Activated CD8-positive, alpha-beta memory T cell treated with anti-CD3 and anti-CD28 coated beads, Interleukin-2, amount 10 ng/mL, durations not matched to agents 7 days and 5 days (primary cell): ENCODE measurements at regions not wholly inside any gene's neighbourhood (a gene's known extent, or its start where the extent isn't known, plus 50 kb on each side); places are given as distances from the start of the nearest gene placed in this dataset.
"Not testable (repeated sequence)": the region's sequence is repeated elsewhere in the genome, so short reads cannot be mapped to it uniquely, and the experiment has no call there.

Source experiments
- ATAC-seq: fragments of 150-1000 bp; cut with Tn5 transposase; one replicate; pipeline ENCODE4 v1.10.0; 2021; ENCODE audit warnings: moderate library complexity
- CTCF ChIA-PET: fragments of 350-600 bp; sonication (Branson Sonifier 250); formaldehyde crosslinking; loops from one replicate; lab custom pipeline; 2021; ENCODE audit warnings: antibody characterized with exemption; lab: Charles Lee
- DNase-seq: peaks from one replicate; pipeline ENCODE4 v3.0.0-alpha.2; 2020
- H3K27ac Mint-ChIP-seq: one replicate; pipeline ENCODE4 v1.8.0; 2021; ENCODE audit warnings: mild to moderate bottlenecking, mixed read lengths
- H3K27me3 Mint-ChIP-seq: one replicate; pipeline ENCODE4 v1.8.0; 2021; ENCODE audit warnings: mixed read lengths
- H3K36me3 Mint-ChIP-seq: one replicate; pipeline ENCODE4 v1.8.0; 2021; ENCODE audit warnings: mild to moderate bottlenecking, mixed read lengths
- H3K4me1 Mint-ChIP-seq: one replicate; pipeline ENCODE4 v1.8.0; 2021; ENCODE audit warnings: mixed read lengths
- H3K4me3 Mint-ChIP-seq: one replicate; pipeline ENCODE4 v1.8.0; 2021; ENCODE audit warnings: mild to moderate bottlenecking, moderate library complexity, mixed read lengths
- H3K9me3 Mint-ChIP-seq: one replicate; pipeline ENCODE4 v1.8.0; 2022; ENCODE audit warnings: low read depth, mixed read lengths

DNA sequence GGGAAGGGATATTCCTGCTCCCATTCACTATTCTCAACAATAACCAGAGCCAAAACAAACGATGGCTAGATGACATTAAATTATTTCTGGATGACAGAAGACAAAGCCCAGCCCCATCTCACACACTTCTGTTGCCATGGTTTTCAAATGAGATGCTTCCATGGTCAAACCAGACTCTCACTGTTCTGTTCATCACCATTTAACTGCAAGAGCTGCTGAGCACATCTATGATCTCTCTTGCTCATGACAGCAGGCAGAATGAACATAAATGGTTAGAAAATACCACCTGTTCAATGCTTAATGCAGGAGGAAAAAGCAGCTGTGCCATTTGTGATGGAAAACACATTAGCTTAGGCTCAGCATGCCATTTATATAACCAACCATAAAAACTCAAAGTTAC is 758.6 kb upstream of the ZWINT start:
- Mint-ChIP-seq H3K36me3 (no peaks in the 10 kb centered on the region), H3K4me1 (no peaks in the 10 kb centered on the region), H3K4me3 (no peak overlapping the region), H3K27ac (no peak overlapping the region), H3K27me3 (no peaks in the 10 kb centered on the region), H3K9me3 (peaks cover 6% of the 10 kb centered on the region)
- DNase-seq = no peak
- CTCF ChIA-PET = no interaction called here
- no peak for ATAC-seq

DNA sequence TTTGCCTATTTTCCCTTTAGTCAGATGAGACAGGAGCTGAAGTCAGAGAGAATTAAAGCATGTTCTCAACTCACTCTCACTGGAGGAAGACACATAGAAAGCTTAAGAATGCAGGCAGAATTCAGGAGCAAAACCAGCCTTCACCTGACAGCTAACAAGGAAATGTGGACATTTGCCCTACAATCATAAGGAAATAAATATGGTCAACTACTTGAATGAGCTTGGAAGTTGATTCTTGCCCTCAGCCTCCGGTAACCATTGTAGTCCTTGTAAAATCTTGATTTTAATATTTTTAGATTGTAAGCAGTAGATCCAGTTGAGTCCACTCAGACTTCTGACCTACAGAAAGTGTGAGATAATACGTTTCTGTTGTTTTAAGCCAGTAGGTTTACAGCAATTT is 752.5 kb upstream of the ZWINT start:
- Mint-ChIP-seq H3K36me3 (no peaks in the 10 kb centered on the region), H3K4me1 (no peaks in the 10 kb centered on the region), H3K9me3 (peaks cover 3% of the 10 kb centered on the region), H3K27ac (no peak overlapping the region), H3K27me3 (no peaks in the 10 kb centered on the region), H3K4me3 (no peak overlapping the region)
- DNase-seq (no peak), ATAC-seq (no peak)
- CTCF ChIA-PET = no interaction called here

GRCh38 chr10:57102236-57102635 is 741.2 kb upstream of the ZWINT start:
- no peak overlapping the region for H3K27ac Mint-ChIP-seq
- H3K4me1 Mint-ChIP-seq = no peaks in the 10 kb centered on the region
- DNase-seq (no peak), ATAC-seq (no peak)
- CTCF ChIA-PET = no interaction called here
- peaks cover 9% of the 10 kb centered on the region for H3K9me3 Mint-ChIP-seq
- H3K36me3 Mint-ChIP-seq = no peaks in the 10 kb centered on the region
- no peak overlapping the region for H3K4me3 Mint-ChIP-seq
- no peaks in the 10 kb centered on the region for H3K27me3 Mint-ChIP-seq

- Mint-ChIP-seq H3K36me3 (no peaks in the 10 kb centered on the region), H3K9me3 (peaks cover 10% of the 10 kb centered on the region), H3K27me3 (no peaks in the 10 kb centered on the region), H3K4me1 (no peaks in the 10 kb centered on the region), H3K27ac (no peak overlapping the region), H3K4me3 (no peak overlapping the region)
- CTCF ChIA-PET = no interaction called here
- no peak for DNase-seq
- ATAC-seq = no peak
These were observed 737.1 kb upstream of the ZWINT start for GRCh38 chr10:57098146-57098545.

DNA sequence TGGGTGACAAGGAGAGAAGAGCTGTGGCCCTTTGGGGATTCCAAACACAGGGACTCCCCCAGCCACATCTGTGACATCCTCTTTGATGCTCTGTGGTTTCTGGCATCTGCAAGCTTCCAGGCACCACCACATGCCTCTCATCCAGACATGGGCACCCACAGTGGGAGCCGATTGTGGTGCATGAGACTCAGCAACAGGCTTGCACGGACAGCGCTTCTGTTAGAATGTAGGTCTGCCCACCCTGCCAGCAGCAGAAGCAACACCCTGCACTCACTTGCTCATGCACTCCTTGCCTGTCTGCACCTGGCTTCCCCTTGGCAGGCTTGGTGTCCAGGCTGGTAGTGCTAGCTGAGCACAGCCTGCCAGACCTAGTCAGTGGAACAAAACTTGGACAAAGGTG is 735.0 kb upstream of the ZWINT start:
- peaks cover 10% of the 10 kb centered on the region for H3K9me3 Mint-ChIP-seq
- no peaks in the 10 kb centered on the region for H3K27me3 Mint-ChIP-seq

DNA sequence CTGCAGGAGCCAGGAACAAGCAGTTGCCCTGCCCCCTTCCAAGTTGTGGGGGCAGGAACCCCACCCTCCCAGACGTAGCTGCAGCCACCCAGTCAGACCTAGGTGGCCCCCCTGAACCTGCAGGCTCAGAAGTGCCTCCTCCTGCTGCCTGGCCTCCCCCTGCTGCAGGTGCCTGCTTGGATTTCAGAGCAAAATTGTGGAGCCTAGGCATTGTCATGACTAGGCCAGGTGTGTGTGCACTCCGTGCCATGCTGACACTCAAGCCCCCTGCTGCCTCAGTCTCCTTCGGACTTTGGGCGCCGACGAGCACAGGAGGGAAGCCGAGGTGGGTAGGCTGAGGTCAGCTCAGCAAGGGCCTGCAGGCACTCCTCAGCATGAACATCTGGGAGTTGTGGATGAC is 733.9 kb upstream of the ZWINT start:
- Mint-ChIP-seq H3K4me3 (no peak overlapping the region), H3K9me3 (peaks cover 10% of the 10 kb centered on the region), H3K27me3 (no peaks in the 10 kb centered on the region), H3K36me3 (no peaks in the 10 kb centered on the region), H3K4me1 (no peaks in the 10 kb centered on the region), H3K27ac (no peak overlapping the region)
- ATAC-seq (no peak), DNase-seq (no peak)
- CTCF ChIA-PET = no interaction called here

More for the DNA sequence above, 735.0 kb upstream of the ZWINT start:
- ATAC-seq = no peak
- H3K36me3 Mint-ChIP-seq = no peaks in the 10 kb centered on the region
- no peak overlapping the region for H3K27ac Mint-ChIP-seq
- DNase-seq = no peak
- CTCF ChIA-PET = no interaction called here
- no peaks in the 10 kb centered on the region for H3K4me1 Mint-ChIP-seq
- no peak overlapping the region for H3K4me3 Mint-ChIP-seq

DNA sequence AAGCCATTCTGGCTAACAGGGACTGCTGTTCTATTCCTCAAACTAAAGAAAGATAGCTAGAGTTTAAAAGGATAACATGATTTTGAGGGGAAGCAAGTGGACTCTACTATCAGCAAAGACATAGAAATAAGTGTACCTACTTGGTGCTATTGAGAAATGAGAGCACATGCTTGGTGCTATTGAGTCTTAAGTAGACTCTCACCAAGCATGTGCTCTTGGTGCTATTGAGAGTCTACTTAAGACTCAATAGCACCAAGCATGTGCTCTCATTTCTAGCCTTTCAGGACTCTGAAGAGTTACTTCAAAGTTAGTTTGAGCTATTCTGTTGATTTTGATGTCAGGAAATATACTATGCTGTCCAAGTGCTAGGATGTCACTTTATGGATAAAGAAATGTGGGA is 733.0 kb upstream of the ZWINT start:
- Mint-ChIP-seq H3K4me3 (no peak overlapping the region), H3K36me3 (no peaks in the 10 kb centered on the region), H3K4me1 (no peaks in the 10 kb centered on the region), H3K27ac (no peak overlapping the region), H3K27me3 (no peaks in the 10 kb centered on the region), H3K9me3 (peaks cover 10% of the 10 kb centered on the region)
- no peak for DNase-seq
- no peak for ATAC-seq
- CTCF ChIA-PET = no interaction called here

DNA sequence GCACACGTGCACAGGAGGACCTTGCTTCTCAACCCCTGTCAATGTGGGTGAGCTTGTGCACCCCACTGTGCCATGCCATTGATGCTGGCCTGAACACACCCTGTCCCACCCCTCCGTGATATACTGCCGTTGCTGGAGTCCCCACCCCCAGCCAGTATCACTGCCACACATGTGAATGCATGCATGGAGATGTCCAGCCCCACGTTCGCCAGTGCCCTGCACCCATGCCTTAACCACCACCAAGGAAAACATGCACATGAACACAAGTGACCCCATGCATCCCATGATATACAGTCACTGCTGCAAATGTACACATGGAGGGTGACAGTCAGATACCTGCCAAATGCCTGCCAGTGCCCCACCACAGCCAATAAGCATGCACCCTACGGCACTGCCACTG is 692.5 kb upstream of the ZWINT start:
- no peaks in the 10 kb centered on the region for H3K4me1 Mint-ChIP-seq
- DNase-seq = no peak
- peaks cover 10% of the 10 kb centered on the region for H3K9me3 Mint-ChIP-seq
- ATAC-seq = no peak
- H3K36me3 Mint-ChIP-seq = no peaks in the 10 kb centered on the region
- CTCF ChIA-PET = no interaction called here
- H3K27me3 Mint-ChIP-seq = no peaks in the 10 kb centered on the region
- H3K27ac Mint-ChIP-seq = no peak overlapping the region
- no peak overlapping the region for H3K4me3 Mint-ChIP-seq

DNA sequence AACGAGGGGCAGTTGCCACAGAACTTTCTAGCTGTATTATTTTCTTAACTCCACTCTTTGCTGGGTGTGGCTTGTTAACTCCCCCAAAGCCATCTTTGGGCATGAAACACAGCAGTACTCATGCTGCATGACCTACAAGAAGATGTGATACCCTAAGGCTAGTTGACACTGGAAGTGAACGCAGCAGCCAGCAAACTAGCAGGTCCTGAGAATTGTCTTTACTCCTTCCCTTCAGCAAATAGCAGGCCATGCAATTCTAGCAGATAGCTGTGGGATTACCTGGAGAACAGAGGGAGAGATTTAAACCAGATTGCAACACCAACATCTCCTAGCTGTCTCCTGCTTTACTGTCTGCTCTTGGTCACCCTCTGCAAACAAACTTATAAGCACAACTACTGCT is 688.0 kb upstream of the ZWINT start:
- CTCF ChIA-PET = no interaction called here
- no peak for DNase-seq
- H3K27ac Mint-ChIP-seq = no peak overlapping the region
- no peak overlapping the region for H3K4me3 Mint-ChIP-seq
- peaks cover 9% of the 10 kb centered on the region for H3K9me3 Mint-ChIP-seq
- ATAC-seq = no peak
- H3K36me3 Mint-ChIP-seq = no peaks in the 10 kb centered on the region
- H3K27me3 Mint-ChIP-seq = no peaks in the 10 kb centered on the region
- no peaks in the 10 kb centered on the region for H3K4me1 Mint-ChIP-seq

- Mint-ChIP-seq H3K4me3 (no peak overlapping the region), H3K27ac (no peak overlapping the region)
- CTCF ChIA-PET = no interaction called here
These were observed 677.5 kb upstream of the ZWINT start for GRCh38 chr10:57038531-57038930.

DNA sequence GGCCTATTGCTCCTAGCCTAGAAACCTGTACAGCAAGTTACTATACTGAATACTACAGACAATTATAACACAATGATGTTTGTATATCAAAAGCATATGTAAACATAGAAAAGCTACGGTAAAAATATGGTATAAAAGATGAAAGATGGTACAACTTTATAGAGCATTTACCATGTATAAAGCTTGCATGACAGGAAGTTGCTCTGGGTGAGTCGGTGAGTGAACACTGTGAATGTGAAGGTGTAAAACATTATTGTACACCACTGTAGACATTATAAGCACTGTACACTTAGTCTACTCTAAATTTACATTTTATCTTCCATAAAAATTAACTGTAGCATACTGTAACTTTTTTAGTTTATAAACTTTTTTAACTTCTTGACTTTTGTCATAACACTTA is 674.3 kb upstream of the ZWINT start:
- no peaks in the 10 kb centered on the region for H3K27me3 Mint-ChIP-seq
- ATAC-seq (no peak), DNase-seq (no peak)
- H3K9me3 Mint-ChIP-seq = peaks cover 13% of the 10 kb centered on the region
- H3K36me3 Mint-ChIP-seq = no peaks in the 10 kb centered on the region
- H3K4me3 Mint-ChIP-seq = no peak overlapping the region
- H3K27ac Mint-ChIP-seq = no peak overlapping the region
- H3K4me1 Mint-ChIP-seq = no peaks in the 10 kb centered on the region
- CTCF ChIA-PET = interaction anchor here (0.6 kb wide), 1 partner anchor 127 kb away, joined by 3 read pairs; no protein-coding TSS in a partner anchor

More at GRCh38 chr10:57038531-57038930, 677.5 kb upstream of the ZWINT start:
- Mint-ChIP-seq H3K9me3 (peaks cover 6% of the 10 kb centered on the region), H3K4me1 (no peaks in the 10 kb centered on the region), H3K27me3 (no peaks in the 10 kb centered on the region), H3K36me3 (no peaks in the 10 kb centered on the region)
- ATAC-seq (no peak), DNase-seq (no peak)

GRCh38 chr10:57032301-57032700 is 671.2 kb upstream of the ZWINT start:
- H3K27me3 Mint-ChIP-seq, H3K27ac Mint-ChIP-seq, H3K36me3 Mint-ChIP-seq, H3K4me3 Mint-ChIP-seq, ATAC-seq, H3K4me1 Mint-ChIP-seq, CTCF ChIA-PET, DNase-seq: not testable (repeated sequence)
- peaks cover 11% of the 10 kb centered on the region for H3K9me3 Mint-ChIP-seq

DNA sequence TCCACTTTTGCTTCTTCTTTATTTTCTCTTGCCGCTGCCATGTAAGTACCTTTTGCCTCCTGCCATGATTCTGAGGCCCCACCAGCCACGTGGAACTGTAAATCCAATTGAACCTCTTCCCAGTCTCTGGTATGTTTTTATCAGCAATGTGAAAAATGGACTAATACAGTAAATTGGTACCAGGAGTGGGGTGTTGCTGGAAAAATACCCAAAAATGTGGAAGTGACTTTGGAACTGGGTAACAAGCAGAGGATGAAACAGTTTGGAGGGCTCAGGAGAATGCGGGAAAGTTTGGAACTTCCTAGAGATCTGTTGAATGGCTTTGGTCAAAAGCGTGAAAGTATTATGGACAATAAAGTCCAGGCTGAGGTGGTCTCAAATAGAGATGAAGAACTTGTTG is 670.3 kb upstream of the ZWINT start:
- DNase-seq (no peak), ATAC-seq (no peak)
- Mint-ChIP-seq H3K36me3 (no peaks in the 10 kb centered on the region), H3K27me3 (no peaks in the 10 kb centered on the region), H3K9me3 (peaks cover 11% of the 10 kb centered on the region), H3K4me3 (no peak overlapping the region), H3K4me1 (no peaks in the 10 kb centered on the region), H3K27ac (no peak overlapping the region)
- CTCF ChIA-PET = no interaction called here

DNA sequence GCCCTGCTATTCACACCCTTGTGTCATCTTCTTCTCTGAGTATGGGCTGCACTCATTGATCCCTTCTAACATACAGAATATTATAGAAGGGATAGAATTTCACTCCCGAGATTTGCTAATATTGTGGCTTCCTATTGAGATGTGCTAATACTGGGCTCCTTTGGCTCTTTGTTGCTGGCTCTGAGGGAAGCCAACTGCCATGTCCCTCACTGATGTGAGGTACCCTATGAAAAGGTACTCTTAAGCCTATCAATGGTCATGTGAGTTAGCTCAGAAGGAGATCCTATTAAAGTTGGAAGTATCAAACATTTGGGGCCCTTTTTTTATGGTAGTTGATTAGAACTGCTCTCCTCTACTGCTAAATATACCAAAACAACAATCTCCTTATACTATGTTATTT is 665.2 kb upstream of the ZWINT start:
- Mint-ChIP-seq H3K4me1 (no peaks in the 10 kb centered on the region), H3K27me3 (no peaks in the 10 kb centered on the region), H3K4me3 (no peak overlapping the region), H3K36me3 (no peaks in the 10 kb centered on the region), H3K27ac (no peak overlapping the region), H3K9me3 (peaks cover 8% of the 10 kb centered on the region)
- ATAC-seq (no peak), DNase-seq (no peak)
- CTCF ChIA-PET = no interaction called here

GRCh38 chr10:57023626-57024025 is 662.6 kb upstream of the ZWINT start:
- Mint-ChIP-seq H3K27me3 (no peaks in the 10 kb centered on the region), H3K36me3 (no peaks in the 10 kb centered on the region), H3K4me1 (no peaks in the 10 kb centered on the region), H3K4me3 (no peak overlapping the region), H3K9me3 (peaks cover 5% of the 10 kb centered on the region), H3K27ac (no peak overlapping the region)
- DNase-seq (no peak), ATAC-seq (no peak)
- CTCF ChIA-PET = no interaction called here
